Heart right ventricle (tissue), 16 donors: ENCODE measurements at regions not wholly inside any gene's neighbourhood (a gene's known extent, or its start where the extent isn't known, plus 50 kb on each side); places are given as distances from the start of the nearest gene placed in this dataset.
"Not testable (repeated sequence)": the region's sequence is repeated elsewhere in the genome, so short reads cannot be mapped to it uniquely, and the experiment has no call there.

ENCODE experiments used
- ATAC-seq, 8 donors: fragments of 200-7000 bp; cut with Tn5 transposase; one replicate each; pipeline ENCODE4 v1.9.1; 2020; ENCODE audit warnings: mild to moderate bottlenecking in 8 of 8, moderate library complexity in 8 of 8, moderate number of reproducible peaks in 1 of 8
- DNase-seq, 2 donors: peaks; one replicate each; pipeline ENCODE4 v3.0.0-alpha.2; 2020
- H3K27ac ChIP-seq, 10 donors: fragments of 200-600 bp; sonication (generic) in 2 of 10; one replicate each; pipeline versions ENCODE4 v1.5.0 to v1.8.0; 2020 to 2022; ENCODE audit warnings: mild to moderate bottlenecking in 3 of 10
- H3K27me3 ChIP-seq, 7 donors: fragments of 200-600 bp; one replicate each; pipeline ENCODE4 v1.8.0; 2021 to 2022; ENCODE audit warnings: mild to moderate bottlenecking in 2 of 7
- H3K36me3 ChIP-seq, 9 donors: fragments of 200-600 bp; sonication (generic) in 1 of 9; one replicate each; pipeline versions ENCODE4 v1.5.0 to v1.8.0; 2020 to 2022; ENCODE audit warnings: mild to moderate bottlenecking in 2 of 9
- H3K4me1 ChIP-seq, 9 donors: fragments of 200-600 bp; sonication (generic) in 1 of 9; one replicate each; pipeline versions ENCODE4 v1.5.0 to v1.8.0; 2020 to 2022; ENCODE audit warnings: mild to moderate bottlenecking in 4 of 9
- H3K4me3 ChIP-seq, 10 donors: fragments of 200-600 bp; sonication (generic) in 2 of 10; one replicate each; pipeline versions ENCODE4 v1.5.0 to v1.8.0; 2020 to 2022; ENCODE audit warnings: mild to moderate bottlenecking in 7 of 10, moderate library complexity in 2 of 10
- H3K9me3 ChIP-seq, 11 donors: fragments of 200-600 bp in 10 of 11; sonication (generic) in 2 of 11; one replicate each; pipeline versions ENCODE4 v1.5.0 to v1.8.0; 2013 to 2022; ENCODE audit warnings: mild to moderate bottlenecking in 2 of 11, control low read depth in 1 of 11, moderate library complexity in 1 of 11
- WGBS, 2 donors: extraction: QIAGEN DNeasy Blood & Tissue Kit; methylation state at CpG; one replicate each; pipeline ENCODE4 v1.1.7; 2013; ENCODE audit warnings: inconsistent platforms in 1 of 2; 5-methylcytosine and 5-hydroxymethylcytosine counted together
- intact Hi-C, 10 donors: fragments of 100-400 bp; cut with DNase I; formaldehyde crosslinking; loops; one replicate each; pipeline versions ENCODE4 v1.11.1 to v1.14.2; 2022
- TF ChIP-seq, protein P1 (sequence below), 9 donors: fragments of 200-600 bp; sonication (generic) in 2 of 9; IDR thresholded peaks; one replicate each; pipeline versions ENCODE4 v1.5.0 to v1.8.0; 2021 to 2022; ENCODE audit warnings: antibody characterized with exemption in 9 of 9, mild to moderate bottlenecking in 5 of 9, moderate library complexity in 1 of 9
- donor health status: Arrhythmogenic right ventricular cardiomyopathy.
- donor health status: ischemic (EF 13 %, LVEDD 7.1; RV severe dilation, severe dysfunction).
- donor health status: healthy with polysubstance abuse.
- donor health status: DM: no; HTN: yes; CAD: no.
- donor health status: DM: no; HTN: no; CAD: no.
- donor health status: ischemic (EF 25% LVEDD 6.9; RV normal size, moderate dysfunction).
- donor health status: ischemic (EF 25% LVEDD 5.7; RV mildly dilated, moderate dysfunction).
- donor health status: healthy.
- donor health status: DM: yes; HTN: yes; CAD: no.
- donor health status: Ischemic cardiomyopathy.
- donor health status: ischemic (EF 35%, LVEDD 5.7; RV mildly dilated, moderate dysfunction).
- donor health status: nonischemic (EF 11% LVEDD 7.7; RV severe dilation, severe dysfunction).
- donor health status: DM: yes; HTN: yes; CAD: no.
- donor health status: PGD.
- donor health status: ischemic (EF 29% LVEDD 5.4; RV normal size, mild dysfunction).
- donor health status: nonischemic (EF 23%, LVEDD 6.1; RV moderate dilation, normal function).

DNA sequence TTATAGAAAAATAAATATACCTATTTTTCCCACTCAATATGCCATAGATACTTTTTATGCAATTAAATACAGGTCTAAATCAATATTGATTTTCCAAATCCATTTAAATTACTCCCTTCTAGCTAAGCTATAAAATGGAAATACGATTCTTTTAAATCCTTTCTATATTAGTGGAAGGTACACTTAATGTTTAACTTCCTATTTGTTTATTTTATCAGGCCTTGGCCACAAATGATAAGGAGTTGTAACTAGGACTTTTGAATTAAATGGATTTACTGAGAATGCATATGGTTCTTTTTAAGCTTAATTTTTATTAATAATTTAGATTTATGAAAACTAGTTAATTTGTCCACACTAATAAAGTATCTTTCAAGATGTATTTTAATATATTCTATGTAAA lies 517.0 kb upstream of the CHD1 start:
- Histone ChIP-seq H3K27me3 (no peaks in the 10 kb centered on the region), H3K36me3 (no peaks in the 10 kb centered on the region), H3K4me3 (no peak overlapping the region), H3K4me1 (no peaks in the 10 kb centered on the region), H3K27ac (no peak overlapping the region), H3K9me3 (no peaks in the 10 kb centered on the region)
- no peak for DNase-seq
- intact Hi-C loops: no loop called here
- 75 to 77% methylated on average over 1 of the region's 1 CpG for WGBS, 2 donors
- TF ChIP-seq, protein P1, sequence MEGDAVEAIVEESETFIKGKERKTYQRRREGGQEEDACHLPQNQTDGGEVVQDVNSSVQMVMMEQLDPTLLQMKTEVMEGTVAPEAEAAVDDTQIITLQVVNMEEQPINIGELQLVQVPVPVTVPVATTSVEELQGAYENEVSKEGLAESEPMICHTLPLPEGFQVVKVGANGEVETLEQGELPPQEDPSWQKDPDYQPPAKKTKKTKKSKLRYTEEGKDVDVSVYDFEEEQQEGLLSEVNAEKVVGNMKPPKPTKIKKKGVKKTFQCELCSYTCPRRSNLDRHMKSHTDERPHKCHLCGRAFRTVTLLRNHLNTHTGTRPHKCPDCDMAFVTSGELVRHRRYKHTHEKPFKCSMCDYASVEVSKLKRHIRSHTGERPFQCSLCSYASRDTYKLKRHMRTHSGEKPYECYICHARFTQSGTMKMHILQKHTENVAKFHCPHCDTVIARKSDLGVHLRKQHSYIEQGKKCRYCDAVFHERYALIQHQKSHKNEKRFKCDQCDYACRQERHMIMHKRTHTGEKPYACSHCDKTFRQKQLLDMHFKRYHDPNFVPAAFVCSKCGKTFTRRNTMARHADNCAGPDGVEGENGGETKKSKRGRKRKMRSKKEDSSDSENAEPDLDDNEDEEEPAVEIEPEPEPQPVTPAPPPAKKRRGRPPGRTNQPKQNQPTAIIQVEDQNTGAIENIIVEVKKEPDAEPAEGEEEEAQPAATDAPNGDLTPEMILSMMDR (IDR thresholded peaks at IDR 0.05): no peak
- ATAC-seq: no peak

DNA sequence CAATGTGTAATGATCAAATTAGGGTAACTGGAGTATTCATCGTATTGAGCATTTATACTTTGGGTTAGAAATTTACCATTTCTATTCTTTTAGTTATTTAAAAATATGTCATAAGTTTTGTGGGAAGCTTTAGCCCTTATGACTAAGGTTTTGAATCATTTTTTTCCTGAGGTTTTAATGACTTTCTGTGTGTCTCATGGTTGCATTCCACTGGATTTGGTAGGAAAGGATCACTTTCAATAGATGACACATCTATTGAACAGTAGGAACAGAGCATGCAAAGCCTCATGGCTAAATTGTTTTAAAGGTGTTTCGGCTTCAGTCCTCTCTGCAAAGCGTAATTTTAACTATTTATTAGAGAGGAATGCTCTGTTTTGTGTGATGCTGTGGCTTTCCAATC lies 512.4 kb upstream of the CHD1 start:
- TF ChIP-seq, protein P1 (IDR thresholded peaks at IDR 0.05): no peak
- no peaks in the 10 kb centered on the region for H3K4me1 ChIP-seq
- ATAC-seq: no peak
- no peaks in the 10 kb centered on the region for H3K27me3 ChIP-seq
- H3K4me3 ChIP-seq: no peak overlapping the region
- intact Hi-C loops: no loop called here
- H3K27ac ChIP-seq: no peak overlapping the region
- no peaks in the 10 kb centered on the region for H3K36me3 ChIP-seq
- no peak for DNase-seq
- H3K9me3 ChIP-seq: no peaks in the 10 kb centered on the region
- 83 to 89% methylated on average over 3 of the region's 3 CpGs for WGBS, 2 donors

DNA sequence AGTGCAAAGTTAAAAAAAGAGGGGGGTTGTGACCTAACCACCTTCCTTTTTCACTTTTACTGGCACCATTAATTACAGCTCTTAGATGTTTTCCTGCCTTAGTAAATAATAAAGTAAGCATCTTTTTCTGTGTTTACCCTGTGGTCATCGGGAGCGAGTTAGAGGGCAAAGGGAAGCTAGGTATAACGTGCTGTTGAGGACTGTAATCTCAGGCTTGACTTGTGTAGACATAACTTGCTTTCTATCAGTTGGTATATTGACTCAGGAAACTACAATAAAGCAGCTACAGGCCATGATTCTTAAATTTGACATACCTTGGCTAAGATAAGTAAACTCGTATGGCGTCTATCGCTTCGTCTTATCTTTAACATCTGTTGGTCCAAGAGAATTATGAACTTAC lies 509.8 kb upstream of the CHD1 start:
- Histone ChIP-seq H3K4me1 (no peaks in the 10 kb centered on the region), H3K4me3 (no peak overlapping the region), H3K27ac (no peak overlapping the region), H3K27me3 (no peaks in the 10 kb centered on the region), H3K36me3 (no peaks in the 10 kb centered on the region), H3K9me3 (no peaks in the 10 kb centered on the region)
- ATAC-seq (no peak), DNase-seq (no peak)
- 85 to 89% methylated on average over 7 of the region's 7 CpGs for WGBS, 2 donors
- intact Hi-C loops: no loop called here
- TF ChIP-seq, protein P1 (IDR thresholded peaks at IDR 0.05): no peak

DNA sequence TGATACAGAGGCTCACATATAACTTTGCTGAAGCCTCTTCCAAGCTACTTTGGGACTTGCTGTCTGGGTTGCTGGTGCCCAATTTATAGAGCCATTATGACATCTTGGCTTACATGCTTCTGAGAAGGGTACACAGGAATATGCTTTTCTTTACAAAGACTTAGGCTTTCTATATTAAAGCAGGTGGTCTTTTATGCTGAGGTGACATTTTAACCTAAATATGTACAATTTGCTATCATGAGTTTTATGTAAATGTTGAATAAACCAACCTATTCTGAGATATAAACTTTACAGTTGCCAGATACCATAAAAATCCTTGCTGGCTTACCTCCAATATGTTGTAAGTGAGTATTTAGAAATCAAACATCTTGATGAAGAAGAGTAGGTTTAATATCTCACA lies 509.2 kb upstream of the CHD1 start:
- H3K9me3 ChIP-seq: no peaks in the 10 kb centered on the region
- intact Hi-C loops: no loop called here
- no peaks in the 10 kb centered on the region for H3K36me3 ChIP-seq
- TF ChIP-seq, protein P1 (IDR thresholded peaks at IDR 0.05): no peak
- H3K4me1 ChIP-seq: no peaks in the 10 kb centered on the region
- no peaks in the 10 kb centered on the region for H3K27me3 ChIP-seq
- H3K4me3 ChIP-seq: no peak overlapping the region
- ATAC-seq (no peak), DNase-seq (no peak)
- H3K27ac ChIP-seq: no peak overlapping the region

DNA sequence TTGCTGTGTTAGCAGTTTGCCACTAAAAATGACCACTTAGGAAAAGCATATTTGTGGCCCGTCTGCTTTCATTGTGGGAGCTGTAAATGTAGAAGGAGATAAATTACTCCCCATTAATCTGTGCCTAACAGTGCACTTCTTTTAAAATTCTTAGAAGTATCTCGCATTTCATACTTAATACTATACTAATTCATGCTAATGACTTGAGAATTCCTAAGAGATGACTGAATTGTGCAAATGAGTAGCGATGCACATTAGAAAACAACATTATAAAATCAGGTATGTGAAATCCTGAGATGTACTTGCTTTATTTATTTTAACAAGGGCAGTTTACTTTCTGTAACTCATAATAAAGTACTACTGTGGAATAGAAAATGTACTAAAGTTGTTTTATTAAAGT lies 494.6 kb upstream of the CHD1 start:
- ATAC-seq, H3K36me3 ChIP-seq, intact Hi-C loops, H3K4me3 ChIP-seq, DNase-seq, H3K9me3 ChIP-seq, H3K4me1 ChIP-seq, H3K27me3 ChIP-seq, H3K27ac ChIP-seq: not testable (repeated sequence)
- no CpG with 5 or more reads among the region's 3 CpGs for WGBS, 2 donors

DNA sequence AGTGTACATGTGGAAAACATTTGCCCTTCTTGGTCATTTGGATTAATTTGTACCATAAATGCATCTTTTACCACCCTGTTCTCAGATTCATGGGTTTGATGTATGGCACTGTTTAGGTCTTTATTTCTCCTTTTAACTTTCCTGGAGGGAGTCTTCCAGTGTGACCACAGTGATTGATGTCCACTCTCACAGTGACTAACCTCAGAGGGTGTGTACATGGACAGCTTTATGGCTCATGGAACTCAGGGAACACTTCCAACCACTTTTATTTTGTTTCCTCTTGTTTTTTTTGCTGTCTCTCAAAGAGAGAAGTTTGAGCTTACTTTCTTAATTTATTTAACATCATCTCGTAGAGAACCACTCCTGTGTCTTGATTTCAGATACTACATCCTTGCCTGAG lies 489.8 kb upstream of the CHD1 start:
- H3K4me3 ChIP-seq, H3K36me3 ChIP-seq, H3K9me3 ChIP-seq, H3K4me1 ChIP-seq, intact Hi-C loops, H3K27me3 ChIP-seq, DNase-seq, H3K27ac ChIP-seq, ATAC-seq: not testable (repeated sequence)
- 73 to 79% methylated on average over 1 of the region's 1 CpG for WGBS, 2 donors

DNA sequence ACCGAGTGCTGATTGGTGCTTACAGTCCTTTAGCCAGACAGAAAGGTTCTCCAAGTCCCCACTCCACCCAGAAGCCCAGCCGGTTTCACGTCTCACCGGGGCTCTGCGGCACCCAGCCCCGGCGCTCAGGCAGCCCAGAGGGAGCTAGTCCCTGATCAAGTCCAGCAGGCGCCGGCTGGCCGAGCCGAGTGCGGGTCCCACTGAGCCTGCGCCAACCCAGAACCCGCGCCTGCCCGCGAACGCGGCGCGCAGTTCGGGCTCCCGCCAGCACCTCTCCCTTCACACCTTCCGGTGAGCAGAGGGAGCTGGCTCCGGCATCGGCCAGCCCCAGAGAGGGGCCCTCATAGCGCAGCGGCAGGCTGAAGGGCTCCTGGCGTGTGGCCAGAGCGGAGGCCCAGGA lies 481.6 kb upstream of the CHD1 start:
- H3K9me3 ChIP-seq, DNase-seq, H3K4me3 ChIP-seq, intact Hi-C loops, H3K27ac ChIP-seq, H3K36me3 ChIP-seq, H3K4me1 ChIP-seq, H3K27me3 ChIP-seq: not testable (repeated sequence)
- ATAC-seq: peak in 1 of 8 donors; percentile 18
- 92 to 97% methylated on average over 20 to 22 of the region's 30 CpGs for WGBS, 2 donors

DNA sequence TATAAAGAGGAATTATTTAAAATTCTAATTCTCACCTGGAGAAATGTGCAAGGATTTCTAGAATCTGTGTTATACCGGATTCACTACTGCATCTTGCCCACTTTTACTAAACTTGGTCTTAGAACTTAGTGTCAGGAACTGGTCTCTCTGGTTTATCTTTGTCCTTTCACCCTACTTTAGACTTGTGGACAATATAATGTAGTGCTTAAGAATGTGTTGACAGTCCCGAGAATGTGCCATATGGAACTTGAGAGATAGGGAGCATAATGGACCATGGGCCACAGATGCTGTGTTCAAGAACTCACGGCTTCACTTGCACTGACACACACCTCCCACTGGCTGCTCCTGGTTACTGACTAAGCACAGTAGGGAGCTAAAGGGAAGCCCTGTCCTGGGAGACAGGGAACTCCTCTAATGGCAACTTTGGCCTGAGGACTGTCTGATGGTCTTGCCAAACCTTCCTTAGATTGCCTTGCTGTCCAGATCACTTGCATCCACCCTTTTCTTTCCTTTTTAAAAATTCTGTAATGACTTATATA lies 476.0 kb upstream of the CHD1 start:
- H3K4me1 ChIP-seq: not testable (repeated sequence)
- WGBS, 2 donors: 30 to 38% methylated on average over 3 of the region's 3 CpGs

More for the DNA sequence above, 476.0 kb upstream of the CHD1 start:
- H3K27me3 ChIP-seq, H3K9me3 ChIP-seq, intact Hi-C loops, H3K27ac ChIP-seq, DNase-seq, H3K4me3 ChIP-seq, H3K36me3 ChIP-seq, ATAC-seq: not testable (repeated sequence)
